ENCODE measurements at regions not wholly inside any gene's neighbourhood (a gene's known extent, or its start where the extent isn't known, plus 50 kb on each side); places are given as distances from the start of the nearest gene placed in this dataset.

GRCh38 chr12:71270057-71270456 lies 112.3 kb upstream of the TSPAN8 start:
- TF ChIP-seq RXRA (CRISPR knock-in tag; IDR thresholded peaks at IDR 0.05) (no peak), GLI4 (CRISPR knock-in tag; IDR thresholded peaks at IDR 0.05; ENCODE audit: borderline replicate concordance) (no peak), ZBTB20 (CRISPR knock-in tag; IDR thresholded peaks at IDR 0.05; ENCODE audit: borderline replicate concordance, low read depth) (no peak), POLR2A (IDR thresholded peaks at IDR 0.05; ENCODE audit: insufficient read depth in 1 of 2, low read depth in 2 of 2, low read length in 2 of 2) (no peak), ZNF343 (CRISPR knock-in tag; IDR thresholded peaks at IDR 0.05) (no peak), CTCF (CRISPR knock-in tag; IDR thresholded peaks at IDR 0.05) (no peak), ETV6 (CRISPR knock-in tag; conservative IDR thresholded peaks at IDR 0.05) (no peak)
